Limb (tissue), 2 donors: ENCODE measurements at regions not wholly inside any gene's neighbourhood (a gene's known extent, or its start where the extent isn't known, plus 50 kb on each side); places are given as distances from the start of the nearest gene placed in this dataset.

Experiments
- DNase-seq, 2 donors: peaks; one replicate each; pipeline ENCODE4 v3.0.0-alpha.2; 2016; ENCODE audit errors: extremely low spot score in 2 of 2

- no peak for DNase-seq
These were observed 313.9 kb downstream of the BCL11B start for GRCh38 chr14:98958048-98958631.

GRCh38 chr14:98958632-98959031 lies 313.4 kb downstream of the BCL11B start:
- no peak for DNase-seq

DNA sequence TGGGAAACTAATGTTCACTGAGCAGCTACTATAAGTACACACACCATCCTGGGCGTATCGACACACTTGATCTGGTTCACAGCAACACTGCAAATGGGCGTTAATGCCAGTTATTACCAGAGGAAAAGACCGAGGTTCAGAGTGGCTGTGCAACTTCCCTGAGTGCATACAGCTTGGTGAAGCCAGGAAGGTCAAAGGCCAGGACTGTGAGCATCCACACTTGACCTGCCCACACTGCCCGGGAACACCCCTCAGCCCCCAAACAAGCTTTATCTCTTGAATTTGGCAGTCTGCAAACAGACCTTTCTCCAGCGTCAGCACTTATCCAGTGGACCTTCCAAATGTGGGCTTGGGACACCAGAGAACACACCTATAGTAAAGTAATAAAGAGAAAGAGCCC lies 312.6 kb downstream of the BCL11B start:
- DNase-seq = no peak

DNA sequence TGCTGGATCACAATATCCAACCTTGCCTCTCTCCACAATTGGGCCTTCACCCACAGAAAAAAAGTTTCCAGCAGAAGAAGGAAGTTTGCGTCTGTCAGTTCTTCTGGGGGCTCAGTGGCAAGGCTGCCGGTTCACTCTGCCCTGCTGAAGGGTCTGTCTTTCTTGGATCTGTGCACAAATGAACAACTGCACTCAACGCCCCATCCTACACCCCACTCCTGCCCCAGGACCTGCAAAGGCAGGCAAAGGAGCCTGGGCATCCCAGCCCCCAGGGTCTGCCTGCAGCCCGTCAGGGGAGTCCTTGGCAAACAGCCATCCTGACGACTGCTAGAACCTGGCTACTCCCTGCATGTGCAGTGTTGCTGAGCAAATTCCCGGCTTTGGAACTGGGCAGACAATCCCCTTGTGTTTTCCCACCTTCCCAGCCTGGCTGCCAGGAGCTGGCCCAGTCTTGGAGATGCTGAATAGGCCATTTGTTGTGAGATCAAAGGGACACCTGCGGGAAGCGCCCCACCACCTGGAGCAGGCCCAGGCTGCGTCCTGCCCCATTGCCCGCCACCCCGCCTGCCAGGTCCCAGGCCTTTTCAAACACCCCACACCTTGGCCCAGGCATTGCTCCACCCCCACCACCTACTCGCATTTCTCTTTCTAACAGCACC lies 311.9 kb downstream of the BCL11B start:
- DNase-seq = no peak

DNA sequence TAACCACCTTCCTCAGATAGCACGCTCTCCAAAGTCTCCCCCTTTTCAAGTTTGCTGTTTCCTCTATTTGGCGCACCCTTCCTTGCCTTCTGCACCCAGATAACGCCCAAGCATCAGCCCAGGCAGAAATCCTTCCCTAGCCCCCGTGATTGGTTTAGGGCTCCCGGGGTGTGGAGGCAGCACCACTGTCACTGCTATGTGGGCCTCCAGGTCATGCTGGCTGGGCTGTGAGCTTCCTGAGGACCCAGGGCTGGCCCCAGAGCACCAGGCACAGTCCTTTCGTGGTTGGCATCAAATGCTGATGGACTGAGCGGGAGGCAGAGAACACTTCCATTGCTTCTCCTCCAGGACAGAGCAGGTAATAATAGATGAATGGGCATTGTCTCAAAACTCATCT lies 311.4 kb downstream of the BCL11B start:
- no peak for DNase-seq

GRCh38 chr14:98961191-98961590 lies 310.8 kb downstream of the BCL11B start:
- no peak for DNase-seq

GRCh38 chr14:98962118-98962517 lies 309.9 kb downstream of the BCL11B start:
- no peak for DNase-seq

GRCh38 chr14:98963610-98964009 lies 308.4 kb downstream of the BCL11B start:
- peak in 1 of 2 donors; percentile 6 for DNase-seq

- no peak for DNase-seq
These were observed 307.8 kb downstream of the BCL11B start for GRCh38 chr14:98964171-98964570.

DNA sequence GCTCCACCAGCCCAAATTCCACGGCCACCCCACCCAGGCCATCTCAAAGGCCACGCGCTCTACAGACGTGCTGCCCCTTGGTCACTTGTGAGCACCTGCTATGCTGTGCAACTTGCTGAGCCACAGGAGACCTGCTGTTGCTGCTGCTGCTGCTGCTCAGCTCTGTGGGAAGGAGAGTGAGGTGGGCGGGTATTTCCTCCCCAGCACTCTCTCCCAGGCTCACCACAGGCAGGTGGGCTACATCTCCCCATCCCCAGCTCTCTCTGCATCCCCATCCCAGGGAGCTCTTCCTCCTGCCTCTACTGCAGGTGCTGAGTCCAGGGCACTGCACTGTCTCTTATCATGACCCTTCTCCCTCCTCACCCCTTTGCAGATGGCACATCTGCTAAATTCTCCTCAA lies 306.9 kb downstream of the BCL11B start:
- no peak for DNase-seq

GRCh38 chr14:98966016-98966415 lies 306.0 kb downstream of the BCL11B start:
- DNase-seq = no peak

DNA sequence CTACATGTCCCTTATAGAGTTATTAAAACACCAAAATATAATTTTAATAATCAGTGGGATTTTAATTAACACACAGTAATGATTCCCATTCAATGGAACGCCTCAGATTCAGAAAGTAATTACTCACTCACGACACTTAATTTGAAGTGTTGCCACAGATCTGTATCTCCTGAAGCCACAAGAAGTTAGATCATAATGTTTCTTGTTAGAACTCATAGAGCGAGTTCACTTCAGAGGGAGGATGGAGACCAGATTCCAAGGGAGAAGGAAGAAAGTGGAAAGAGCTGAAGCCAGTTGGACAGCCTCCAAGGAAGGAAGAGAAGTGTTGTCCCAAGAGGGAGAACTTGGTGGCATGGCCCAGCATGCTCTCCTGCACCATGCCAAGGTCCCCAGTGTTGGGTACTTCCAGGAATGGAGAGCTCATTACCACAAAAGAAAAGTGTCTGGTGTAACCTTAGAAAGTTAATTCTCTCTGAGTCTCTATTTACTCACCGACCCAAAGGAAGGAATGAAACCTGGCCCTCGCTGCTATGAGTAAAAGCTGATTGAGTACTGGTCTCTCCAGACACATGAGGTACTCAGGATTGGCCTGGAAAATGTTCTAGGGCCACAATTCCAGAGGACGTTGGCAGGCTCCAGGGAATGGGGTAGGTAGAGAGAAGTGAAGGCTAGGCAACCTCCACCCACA lies 305.4 kb downstream of the BCL11B start:
- DNase-seq = no peak

GRCh38 chr14:98974113-98974512 lies 297.9 kb downstream of the BCL11B start:
- no peak for DNase-seq

DNA sequence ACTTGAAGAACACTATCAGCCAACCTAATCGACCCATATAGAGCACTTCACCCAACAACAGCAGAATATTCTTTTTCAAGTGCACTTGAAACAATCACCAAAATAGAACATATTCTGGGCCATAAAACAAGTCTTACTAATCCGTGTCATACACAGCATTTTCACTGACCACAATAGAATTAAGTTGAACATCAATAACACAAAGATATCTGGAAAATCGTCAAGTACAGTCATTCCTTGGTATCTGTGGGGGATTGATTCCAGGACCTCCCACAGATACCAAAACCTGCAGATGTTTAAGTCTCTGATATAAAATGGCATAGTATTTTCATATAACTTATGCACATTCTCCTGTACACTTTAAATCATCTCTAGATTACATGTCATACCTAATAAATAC lies 295.7 kb downstream of the BCL11B start:
- DNase-seq = no peak

GRCh38 chr14:98977451-98977850 lies 294.5 kb downstream of the BCL11B start:
- DNase-seq = no peak

DNA sequence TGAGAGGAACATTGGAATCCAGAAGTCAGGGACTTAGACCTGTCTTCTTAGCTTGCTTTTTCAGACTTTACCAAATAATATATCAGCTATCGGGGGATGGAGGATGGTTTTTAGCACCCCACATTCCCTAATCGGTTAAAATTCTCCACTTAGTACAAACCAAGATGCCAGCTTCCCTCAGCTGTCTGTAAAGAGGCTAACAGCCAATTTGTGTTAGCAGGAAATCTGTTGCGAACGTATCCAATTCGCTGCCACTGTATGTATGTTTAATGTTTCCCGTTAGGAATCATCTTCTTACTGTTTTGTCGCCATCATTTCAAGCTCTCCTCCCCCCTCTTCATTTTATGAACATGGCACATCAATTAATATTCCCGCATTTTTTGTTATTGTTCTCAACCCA lies 289.0 kb downstream of the BCL11B start:
- DNase-seq = no peak

GRCh38 chr14:98984027-98984718 lies 287.8 kb downstream of the BCL11B start:
- DNase-seq = no peak

DNA sequence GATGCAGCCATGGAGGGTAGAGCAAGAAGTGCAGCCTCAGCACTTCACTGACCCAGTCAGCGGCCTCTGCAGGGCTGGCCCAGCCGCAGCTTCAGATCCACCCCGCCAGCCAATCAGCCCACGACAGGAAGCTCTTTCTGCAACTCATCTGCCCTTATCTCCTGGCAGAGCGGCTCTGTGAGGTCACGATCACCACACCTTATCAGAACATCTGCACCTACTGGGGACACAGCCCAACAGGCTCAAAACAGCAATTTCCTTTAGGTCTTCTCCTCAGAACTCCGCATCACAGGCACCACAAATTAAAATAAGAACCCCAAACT lies 287.3 kb downstream of the BCL11B start:
- no peak for DNase-seq

- no peak for DNase-seq
These were observed 278.2 kb downstream of the BCL11B start for GRCh38 chr14:98993818-98994217.

DNA sequence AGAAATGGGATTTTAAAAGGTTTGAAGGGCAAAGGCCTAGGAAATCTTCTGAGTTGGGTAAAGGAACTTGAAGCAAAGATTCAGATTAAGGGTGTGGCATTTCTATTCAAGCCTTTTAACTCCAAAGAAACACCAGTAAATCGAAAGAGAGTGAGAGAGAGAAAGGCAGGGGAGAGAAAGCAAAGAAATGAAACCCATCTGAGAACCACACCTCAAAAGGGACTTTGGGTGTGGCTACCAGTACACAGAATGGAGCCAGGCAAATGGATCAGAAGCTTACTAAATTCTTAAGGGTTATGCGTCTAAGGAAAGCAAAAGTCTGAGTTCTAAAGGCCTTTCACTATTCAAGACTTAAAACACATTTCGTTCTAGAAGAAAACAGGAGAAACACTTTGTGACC lies 277.4 kb downstream of the BCL11B start:
- no peak for DNase-seq

- no peak for DNase-seq
These were observed 274.3 kb downstream of the BCL11B start for GRCh38 chr14:98997526-98998205.

DNA sequence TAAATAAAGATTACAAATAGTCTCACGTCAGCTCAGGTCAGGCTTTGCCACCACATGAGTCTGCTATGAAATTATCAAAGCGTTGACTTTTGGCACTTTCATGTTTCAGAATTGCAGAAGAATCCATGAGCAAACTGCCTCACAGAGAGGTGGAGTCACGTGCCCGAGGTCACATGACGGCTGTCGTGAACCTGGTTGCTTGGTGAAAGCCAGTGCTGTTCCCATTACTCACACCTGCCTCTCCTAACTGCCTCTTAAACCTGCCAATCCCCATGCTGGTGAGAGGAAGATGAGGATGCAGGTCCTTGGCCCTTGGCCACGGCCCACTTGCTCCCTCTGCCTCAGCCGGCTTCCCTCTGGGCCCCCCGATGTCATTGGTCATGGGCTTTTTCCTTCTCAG lies 272.7 kb downstream of the BCL11B start:
- no peak for DNase-seq
